ENCODE measurements at regions not wholly inside any gene's neighbourhood (a gene's known extent, or its start where the extent isn't known, plus 50 kb on each side); places are given as distances from the start of the nearest gene placed in this dataset.
"Not testable (repeated sequence)": the region's sequence is repeated elsewhere in the genome, so short reads cannot be mapped to it uniquely, and the experiment has no call there.

DNA sequence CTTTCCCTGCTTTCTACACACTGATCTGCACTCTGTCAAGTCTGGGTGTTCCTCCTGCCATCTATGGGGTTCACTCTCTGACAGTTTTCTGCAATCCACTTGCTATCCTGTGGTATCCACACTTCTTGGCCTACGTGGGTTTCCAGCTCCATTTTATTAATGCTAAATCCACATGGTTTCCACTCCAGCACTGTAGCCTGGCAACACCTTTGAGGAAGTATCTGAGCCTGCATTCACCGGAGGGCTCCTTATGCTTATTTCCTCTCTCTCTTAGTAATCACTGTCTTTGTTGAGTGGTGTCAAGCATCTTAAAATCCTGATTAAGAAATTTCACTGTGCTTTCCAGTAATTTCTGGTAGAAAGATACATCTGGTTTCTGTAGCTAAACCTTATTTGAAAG, 703.7 kb downstream of the TMEM121 start:
- no peaks in the 10 kb centered on the region for H3K4me1 ChIP-seq (ENCODE audit: control insufficient read depth in 5 of 5, insufficient read depth in 5 of 5, low read length in 5 of 5)
- no peaks in the 10 kb centered on the region for H3K36me3 ChIP-seq (ENCODE audit: control insufficient read depth in 4 of 4, insufficient read depth in 4 of 4, low read length in 4 of 4)
- H3K9me3 ChIP-seq (ENCODE audit: control insufficient read depth in 4 of 4, insufficient read depth in 3 of 4, low read length in 3 of 4), result peaks cover 0 to 15% (median 1%) of the 10 kb centered on the region in 4 donors
- TF ChIP-seq, protein P1, sequence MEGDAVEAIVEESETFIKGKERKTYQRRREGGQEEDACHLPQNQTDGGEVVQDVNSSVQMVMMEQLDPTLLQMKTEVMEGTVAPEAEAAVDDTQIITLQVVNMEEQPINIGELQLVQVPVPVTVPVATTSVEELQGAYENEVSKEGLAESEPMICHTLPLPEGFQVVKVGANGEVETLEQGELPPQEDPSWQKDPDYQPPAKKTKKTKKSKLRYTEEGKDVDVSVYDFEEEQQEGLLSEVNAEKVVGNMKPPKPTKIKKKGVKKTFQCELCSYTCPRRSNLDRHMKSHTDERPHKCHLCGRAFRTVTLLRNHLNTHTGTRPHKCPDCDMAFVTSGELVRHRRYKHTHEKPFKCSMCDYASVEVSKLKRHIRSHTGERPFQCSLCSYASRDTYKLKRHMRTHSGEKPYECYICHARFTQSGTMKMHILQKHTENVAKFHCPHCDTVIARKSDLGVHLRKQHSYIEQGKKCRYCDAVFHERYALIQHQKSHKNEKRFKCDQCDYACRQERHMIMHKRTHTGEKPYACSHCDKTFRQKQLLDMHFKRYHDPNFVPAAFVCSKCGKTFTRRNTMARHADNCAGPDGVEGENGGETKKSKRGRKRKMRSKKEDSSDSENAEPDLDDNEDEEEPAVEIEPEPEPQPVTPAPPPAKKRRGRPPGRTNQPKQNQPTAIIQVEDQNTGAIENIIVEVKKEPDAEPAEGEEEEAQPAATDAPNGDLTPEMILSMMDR (IDR thresholded peaks at IDR 0.05; ENCODE audit: control extremely low read depth, extremely low read depth), result no peak
- WGBS, 2 donors, result 19 to 29% methylated on average over 2 of the region's 2 CpGs
- no peak for ATAC-seq (ENCODE audit: insufficient read depth, low FRiP score)
- H3K4me3 ChIP-seq, result no peak overlapping the region
- no peak overlapping the region for H3K27ac ChIP-seq (ENCODE audit: low read depth in 1 of 2, low read length in 1 of 2)
- H3K9ac ChIP-seq (ENCODE audit: insufficient read depth in 1 of 2, low read length in 2 of 2), result no peak overlapping the region
- DNase-seq, result no peak
- H3K27me3 ChIP-seq (ENCODE audit: control insufficient read depth in 3 of 3, insufficient read depth in 3 of 3, low read length in 2 of 3), result no peaks in the 10 kb centered on the region

DNA sequence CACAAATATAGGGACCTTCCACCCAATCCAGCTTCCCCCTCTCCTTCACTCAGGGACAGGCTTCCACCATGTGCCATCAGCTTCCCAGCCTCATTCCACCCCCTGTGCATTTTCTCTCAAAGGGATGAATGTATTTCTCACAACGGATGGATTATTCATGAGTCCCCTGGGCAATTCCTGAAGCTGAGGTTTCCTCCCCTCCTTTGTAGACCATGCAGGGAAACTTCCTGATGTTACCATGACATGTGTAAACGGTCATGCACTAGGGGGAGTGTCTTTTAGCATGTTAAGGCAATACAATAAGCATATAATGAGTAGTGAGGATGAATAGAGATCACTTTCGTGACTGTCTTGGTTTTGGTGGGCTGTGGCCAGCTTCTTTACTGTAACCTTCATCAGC, 706.8 kb downstream of the TMEM121 start:
- not testable (repeated sequence) for H3K4me1 ChIP-seq (ENCODE audit: control insufficient read depth in 5 of 5, insufficient read depth in 5 of 5, low read length in 5 of 5); H3K27me3 ChIP-seq (ENCODE audit: control insufficient read depth in 3 of 3, insufficient read depth in 3 of 3, low read length in 2 of 3); H3K9ac ChIP-seq (ENCODE audit: insufficient read depth in 1 of 2, low read length in 2 of 2); H3K27ac ChIP-seq (ENCODE audit: low read depth in 1 of 2, low read length in 1 of 2); H3K4me3 ChIP-seq; H3K36me3 ChIP-seq (ENCODE audit: control insufficient read depth in 4 of 4, insufficient read depth in 4 of 4, low read length in 4 of 4); DNase-seq; ATAC-seq (ENCODE audit: insufficient read depth, low FRiP score)
- 29 to 44% methylated on average over 3 of the region's 3 CpGs for WGBS, 2 donors
- peaks cover 0 to 14% (median 1%) of the 10 kb centered on the region in 4 donors for H3K9me3 ChIP-seq (ENCODE audit: control insufficient read depth in 4 of 4, insufficient read depth in 3 of 4, low read length in 3 of 4)

DNA sequence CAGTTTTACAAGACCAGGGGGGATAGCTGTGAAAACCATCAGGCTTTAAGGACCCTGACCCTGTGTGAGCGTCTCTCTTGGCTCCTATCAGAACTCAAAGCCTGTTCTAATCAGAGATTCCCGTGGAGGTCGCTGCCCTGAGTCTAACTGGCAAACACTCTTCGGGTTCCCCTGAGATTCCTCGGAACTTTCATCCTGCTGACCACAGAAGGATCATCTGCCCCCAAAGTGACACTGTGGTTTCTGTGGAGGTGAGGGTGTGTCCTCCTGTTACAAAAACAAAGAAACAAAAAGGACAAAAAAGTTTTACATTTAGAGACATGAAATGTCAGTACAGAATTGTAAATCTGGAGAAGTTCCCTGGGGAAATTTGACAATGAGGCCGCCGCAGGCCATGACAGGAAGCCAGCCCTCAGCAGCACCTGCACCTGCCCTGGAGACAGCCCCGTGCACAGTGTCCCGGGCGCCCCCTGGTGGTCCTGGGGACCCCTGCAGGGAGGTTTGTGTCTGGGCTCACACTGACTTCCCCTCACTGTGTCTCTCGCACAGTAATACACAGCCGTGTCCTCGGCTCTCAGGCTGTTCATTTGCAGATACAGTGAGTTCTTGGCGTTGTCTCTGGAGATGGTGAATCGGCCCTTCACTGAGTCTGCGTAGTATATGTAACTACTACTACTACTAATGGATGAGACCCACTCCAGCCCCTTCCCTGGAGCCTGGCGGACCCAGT, 708.3 kb downstream of the TMEM121 start:
- not testable (repeated sequence) for H3K4me3 ChIP-seq; H3K4me1 ChIP-seq (ENCODE audit: control insufficient read depth in 5 of 5, insufficient read depth in 5 of 5, low read length in 5 of 5); H3K27ac ChIP-seq (ENCODE audit: low read depth in 1 of 2, low read length in 1 of 2); H3K27me3 ChIP-seq (ENCODE audit: control insufficient read depth in 3 of 3, insufficient read depth in 3 of 3, low read length in 2 of 3); DNase-seq; H3K9ac ChIP-seq (ENCODE audit: insufficient read depth in 1 of 2, low read length in 2 of 2); H3K36me3 ChIP-seq (ENCODE audit: control insufficient read depth in 4 of 4, insufficient read depth in 4 of 4, low read length in 4 of 4); ATAC-seq (ENCODE audit: insufficient read depth, low FRiP score)
- peaks cover 0 to 13% (median 1%) of the 10 kb centered on the region in 4 donors for H3K9me3 ChIP-seq (ENCODE audit: control insufficient read depth in 4 of 4, insufficient read depth in 3 of 4, low read length in 3 of 4)
- 40 to 45% methylated on average over 12 to 15 of the region's 17 CpGs for WGBS, 2 donors

DNA sequence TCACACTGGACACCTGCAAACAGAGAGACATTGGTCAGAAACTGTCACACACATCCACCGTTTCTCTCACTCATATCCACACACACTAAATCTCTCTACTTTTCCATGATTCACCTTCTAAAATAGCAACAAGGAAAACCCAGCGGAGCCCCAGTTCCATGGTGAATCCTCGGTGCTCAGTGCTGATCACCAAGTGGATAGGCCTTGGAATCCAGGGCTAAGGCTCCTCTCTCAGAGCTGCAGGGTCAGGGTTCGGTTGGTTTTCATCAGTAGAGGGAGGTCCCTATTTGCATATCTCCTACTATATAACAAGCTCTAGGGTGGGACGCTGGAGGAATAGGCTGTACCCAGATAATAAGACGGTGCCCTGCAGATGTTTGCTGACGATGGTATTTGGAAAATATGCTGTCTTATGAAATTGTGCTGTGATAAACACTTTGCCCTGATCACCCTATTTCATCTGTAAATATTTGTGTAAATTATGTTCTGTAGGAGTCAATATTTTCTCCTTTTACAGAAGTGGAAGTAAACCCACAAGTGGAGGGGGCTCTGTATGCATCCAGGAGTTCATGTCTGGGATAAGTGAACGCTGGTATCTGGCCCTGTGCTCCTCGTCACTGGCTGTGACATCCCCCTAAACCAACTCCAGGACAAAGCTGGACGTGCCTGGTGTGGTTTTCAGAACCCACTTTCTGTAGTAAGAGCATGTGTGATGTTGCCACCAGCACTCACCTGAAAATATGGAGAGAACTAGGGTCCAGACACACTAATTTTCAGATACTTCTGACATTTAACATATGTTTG, 709.2 kb downstream of the TMEM121 start:
- Histone ChIP-seq H3K4me3 (no peak overlapping the region), H3K9ac (ENCODE audit: insufficient read depth in 1 of 2, low read length in 2 of 2) (no peak overlapping the region), H3K27me3 (ENCODE audit: control insufficient read depth in 3 of 3, insufficient read depth in 3 of 3, low read length in 2 of 3) (no peaks in the 10 kb centered on the region), H3K9me3 (ENCODE audit: control insufficient read depth in 4 of 4, insufficient read depth in 3 of 4, low read length in 3 of 4) (peaks cover 0 to 8% (median 1%) of the 10 kb centered on the region in 4 donors), H3K27ac (ENCODE audit: low read depth in 1 of 2, low read length in 1 of 2) (no peak overlapping the region), H3K36me3 (ENCODE audit: control insufficient read depth in 4 of 4, insufficient read depth in 4 of 4, low read length in 4 of 4) (no peaks in the 10 kb centered on the region), H3K4me1 (ENCODE audit: control insufficient read depth in 5 of 5, insufficient read depth in 5 of 5, low read length in 5 of 5) (no peaks in the 10 kb centered on the region)
- ATAC-seq (ENCODE audit: insufficient read depth, low FRiP score) (no peak), DNase-seq (no peak)
- WGBS, 2 donors, result 67 to 75% methylated on average over 10 of the region's 10 CpGs
- TF ChIP-seq, protein P1 (IDR thresholded peaks at IDR 0.05; ENCODE audit: control extremely low read depth, extremely low read depth), result no peak
